Tibial nerve (tissue), 4 donors: ENCODE measurements at regions not wholly inside any gene's neighbourhood (a gene's known extent, or its start where the extent isn't known, plus 50 kb on each side); places are given as distances from the start of the nearest gene placed in this dataset.

Experiments used
- DNase-seq, 2 donors: peaks; one replicate each; pipeline ENCODE4 v3.0.0-alpha.2; 2019; ENCODE audit warnings: low spot score in 2 of 2
- H3K27ac ChIP-seq, 4 donors: fragments of 200-600 bp; sonication (generic) in 3 of 4; one replicate each; pipeline ENCODE4 v1.5.1; 2017 to 2019; ENCODE audit warnings: mild to moderate bottlenecking in 1 of 4
- H3K27me3 ChIP-seq, 2 donors: fragments of 200-600 bp; sonication (generic) in 1 of 2; one replicate each; pipeline versions ENCODE4 v1.5.1 to v1.6.0; 2017 to 2019
- H3K36me3 ChIP-seq, 3 donors: fragments of 200-600 bp; sonication (generic); one replicate each; pipeline ENCODE4 v1.5.1; 2018 to 2019
- H3K4me1 ChIP-seq, 4 donors: fragments of 200-600 bp; sonication (generic) in 3 of 4; one replicate each; pipeline ENCODE4 v1.5.1; 2017 to 2019
- H3K4me3 ChIP-seq, 4 donors: fragments of 200-600 bp; sonication (generic) in 3 of 4; one replicate each; pipeline ENCODE4 v1.5.1; 2017 to 2019; ENCODE audit warnings: mild to moderate bottlenecking in 1 of 4, moderate library complexity in 1 of 4
- H3K9me3 ChIP-seq, 4 donors: fragments of 200-600 bp; sonication (generic) in 3 of 4; one replicate each; pipeline ENCODE4 v1.5.1; 2017 to 2019
- EP300 ChIP-seq, 2 donors: sonication (generic); formaldehyde crosslinking; IDR thresholded peaks; one replicate each; pipeline ENCODE4 v1.6.1; 2017; ENCODE audit warnings: antibody characterized with exemption in 2 of 2, mild to moderate bottlenecking in 1 of 2
- POLR2A ChIP-seq, 2 donors: fragments of 450-650 bp; IDR thresholded peaks; one replicate each; pipeline ENCODE4 v1.6.1; 2017; ENCODE audit warnings: antibody characterized with exemption in 2 of 2, mild to moderate bottlenecking in 2 of 2, moderate library complexity in 2 of 2
- WGBS, 2 donors: methylation state at CpG; one replicate each; pipeline ENCODE4 v1.1.5; 2018; 5-methylcytosine and 5-hydroxymethylcytosine counted together
- TF ChIP-seq, protein P1 (sequence below), 5 experiments: fragments of 200-600 bp in 3 of 5; fragments of 450-650 bp in 2 of 5; sonication (generic) in 3 of 5; IDR thresholded peaks; one replicate each; pipeline ENCODE4 v1.5.1; 2016 to 2019; ENCODE audit warnings: antibody characterized with exemption in 5 of 5, mild to moderate bottlenecking in 3 of 5, moderate library complexity in 2 of 5

DNA sequence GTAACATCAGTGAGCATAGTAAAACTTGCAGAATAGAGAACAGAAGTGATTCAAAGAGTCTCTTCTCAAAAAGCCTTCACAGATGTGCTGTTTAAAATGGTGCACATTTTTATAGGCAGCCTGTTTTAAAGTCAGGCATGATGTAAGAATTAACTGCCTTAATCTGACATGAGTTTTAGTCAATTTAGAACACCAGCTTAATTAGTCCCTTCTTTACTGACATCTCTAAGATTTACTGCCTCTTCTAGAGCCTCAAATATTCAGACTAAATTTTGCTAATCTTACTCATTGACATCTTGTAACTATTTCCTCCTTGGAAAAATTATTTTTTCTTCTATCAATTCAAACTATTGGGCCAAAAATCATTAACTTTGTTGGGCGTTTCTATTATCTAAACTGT lies 782.5 kb downstream of the C12orf50 start:
- H3K27me3 ChIP-seq: no peaks in the 10 kb centered on the region
- no peak overlapping the region for H3K27ac ChIP-seq
- peaks cover 0 to 4% (median 0%) of the 10 kb centered on the region in 4 donors for H3K4me1 ChIP-seq
- 72 to 81% methylated on average over 1 of the region's 1 CpG for WGBS, 2 donors
- no peak overlapping the region for H3K4me3 ChIP-seq
- H3K9me3 ChIP-seq: no peaks in the 10 kb centered on the region
- H3K36me3 ChIP-seq: no peaks in the 10 kb centered on the region
- no peak for DNase-seq
- TF ChIP-seq POLR2A (IDR thresholded peaks at IDR 0.05) (no peak), EP300 (IDR thresholded peaks at IDR 0.05) (no peak)
- TF ChIP-seq, protein P1, sequence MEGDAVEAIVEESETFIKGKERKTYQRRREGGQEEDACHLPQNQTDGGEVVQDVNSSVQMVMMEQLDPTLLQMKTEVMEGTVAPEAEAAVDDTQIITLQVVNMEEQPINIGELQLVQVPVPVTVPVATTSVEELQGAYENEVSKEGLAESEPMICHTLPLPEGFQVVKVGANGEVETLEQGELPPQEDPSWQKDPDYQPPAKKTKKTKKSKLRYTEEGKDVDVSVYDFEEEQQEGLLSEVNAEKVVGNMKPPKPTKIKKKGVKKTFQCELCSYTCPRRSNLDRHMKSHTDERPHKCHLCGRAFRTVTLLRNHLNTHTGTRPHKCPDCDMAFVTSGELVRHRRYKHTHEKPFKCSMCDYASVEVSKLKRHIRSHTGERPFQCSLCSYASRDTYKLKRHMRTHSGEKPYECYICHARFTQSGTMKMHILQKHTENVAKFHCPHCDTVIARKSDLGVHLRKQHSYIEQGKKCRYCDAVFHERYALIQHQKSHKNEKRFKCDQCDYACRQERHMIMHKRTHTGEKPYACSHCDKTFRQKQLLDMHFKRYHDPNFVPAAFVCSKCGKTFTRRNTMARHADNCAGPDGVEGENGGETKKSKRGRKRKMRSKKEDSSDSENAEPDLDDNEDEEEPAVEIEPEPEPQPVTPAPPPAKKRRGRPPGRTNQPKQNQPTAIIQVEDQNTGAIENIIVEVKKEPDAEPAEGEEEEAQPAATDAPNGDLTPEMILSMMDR (IDR thresholded peaks at IDR 0.05): no peak

DNA sequence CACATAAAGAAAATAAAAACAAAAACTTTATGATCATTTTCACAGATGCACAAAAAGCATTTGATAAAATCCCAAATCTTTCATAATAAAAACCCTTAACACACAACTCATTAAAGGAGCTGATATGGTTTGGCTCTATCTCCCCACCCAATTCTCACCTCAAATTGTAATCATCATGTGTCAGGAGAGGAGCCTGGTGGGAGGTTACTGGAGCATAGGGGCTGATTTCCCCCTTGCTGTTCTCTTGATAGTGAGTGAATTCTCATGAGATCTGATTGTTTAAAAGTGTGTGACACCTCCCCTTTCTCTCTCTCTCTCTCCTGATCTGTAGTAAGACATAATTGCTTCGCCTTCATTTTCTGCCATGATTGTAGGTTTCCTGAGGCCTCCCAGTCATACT lies 790.7 kb downstream of the C12orf50 start:
- Histone ChIP-seq H3K9me3 (no peaks in the 10 kb centered on the region), H3K27me3 (no peaks in the 10 kb centered on the region), H3K4me1 (no peaks in the 10 kb centered on the region), H3K27ac (no peak overlapping the region), H3K36me3 (no peaks in the 10 kb centered on the region), H3K4me3 (no peak overlapping the region)
- 90 to 93% methylated on average over 1 of the region's 1 CpG for WGBS, 2 donors
- no peak for DNase-seq
- no peak for TF ChIP-seq EP300 (IDR thresholded peaks at IDR 0.05)
- TF ChIP-seq, protein P1 (IDR thresholded peaks at IDR 0.05): no peak

DNA sequence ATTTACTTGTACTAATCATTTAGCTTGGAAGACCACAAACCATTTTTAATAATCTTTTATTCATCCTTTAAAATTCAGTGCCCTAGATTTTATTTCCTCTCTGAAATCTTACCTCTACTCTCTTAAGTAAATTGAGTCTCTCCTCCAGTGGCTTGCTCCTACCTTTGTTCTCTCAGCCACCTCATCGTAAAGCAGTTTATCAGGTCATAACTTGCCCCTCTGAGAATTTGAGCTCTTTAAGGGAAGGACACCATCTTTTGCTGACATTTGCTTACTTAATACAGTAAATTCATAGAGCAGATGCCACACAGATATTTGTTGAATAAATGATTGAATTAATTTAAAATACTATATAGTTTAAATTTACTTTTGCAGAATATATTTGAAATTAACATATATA lies 794.3 kb downstream of the C12orf50 start:
- Histone ChIP-seq H3K9me3 (no peaks in the 10 kb centered on the region), H3K4me3 (no peak overlapping the region), H3K27ac (no peak overlapping the region), H3K4me1 (no peaks in the 10 kb centered on the region), H3K36me3 (no peaks in the 10 kb centered on the region), H3K27me3 (no peaks in the 10 kb centered on the region)
- WGBS, 2 donors: 88 to 91% methylated on average over 1 of the region's 1 CpG
- TF ChIP-seq, protein P1 (IDR thresholded peaks at IDR 0.05): no peak
- TF ChIP-seq POLR2A (IDR thresholded peaks at IDR 0.05) (no peak), EP300 (IDR thresholded peaks at IDR 0.05) (no peak)
- no peak for DNase-seq

DNA sequence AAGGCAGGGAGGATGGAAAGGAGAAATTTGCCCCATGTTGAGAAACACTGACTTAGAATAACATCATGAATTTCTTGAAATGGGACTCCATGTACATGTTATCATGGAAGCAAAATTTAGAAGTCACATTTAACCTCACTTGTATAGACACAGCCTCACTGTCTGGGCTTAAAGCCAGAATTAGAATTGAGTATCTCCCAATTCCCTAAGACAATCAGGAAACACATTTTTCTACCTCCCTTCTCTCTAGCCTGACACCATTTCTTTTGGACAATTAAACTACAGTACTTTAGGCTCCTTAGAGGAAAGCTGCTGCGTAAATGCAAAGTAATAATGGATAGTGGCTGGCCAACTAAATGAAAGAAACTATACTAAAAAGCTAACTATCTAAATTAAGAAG lies 795.5 kb downstream of the C12orf50 start:
- H3K36me3 ChIP-seq: no peaks in the 10 kb centered on the region
- WGBS, 2 donors: 35 to 50% methylated on average over 1 of the region's 1 CpG
- H3K4me3 ChIP-seq: no peak overlapping the region
- H3K4me1 ChIP-seq: no peaks in the 10 kb centered on the region
- H3K27me3 ChIP-seq: no peaks in the 10 kb centered on the region
- no peak for TF ChIP-seq POLR2A (IDR thresholded peaks at IDR 0.05)
- TF ChIP-seq EP300 (IDR thresholded peaks at IDR 0.05): no peak
- TF ChIP-seq, protein P1 (IDR thresholded peaks at IDR 0.05): no peak
- no peaks in the 10 kb centered on the region for H3K9me3 ChIP-seq
- no peak for DNase-seq
- H3K27ac ChIP-seq: no peak overlapping the region

DNA sequence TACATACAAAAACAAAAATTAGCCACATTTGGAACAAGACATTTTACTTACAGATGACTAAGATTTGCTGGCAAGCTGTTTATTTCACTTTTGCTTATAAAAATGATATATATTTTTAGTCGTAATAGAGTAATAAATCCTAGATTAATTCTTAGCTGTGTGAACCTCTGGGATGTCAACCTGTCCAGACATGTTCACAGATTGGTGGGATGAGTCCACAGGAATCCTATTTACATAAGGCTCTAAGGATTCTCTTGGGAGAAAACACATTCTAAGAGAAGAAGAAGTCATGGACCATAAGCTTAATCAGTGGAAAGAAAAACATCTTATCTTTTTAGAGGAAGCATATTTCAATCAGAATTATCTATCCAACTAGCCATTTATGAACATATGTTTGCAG lies 797.4 kb downstream of the C12orf50 start:
- Histone ChIP-seq H3K36me3 (no peaks in the 10 kb centered on the region), H3K27ac (no peak overlapping the region), H3K4me1 (no peaks in the 10 kb centered on the region), H3K9me3 (no peaks in the 10 kb centered on the region), H3K27me3 (no peaks in the 10 kb centered on the region), H3K4me3 (no peak overlapping the region)
- DNase-seq: no peak
- 55 to 73% methylated on average over 1 of the region's 1 CpG for WGBS, 2 donors
- TF ChIP-seq EP300 (IDR thresholded peaks at IDR 0.05) (no peak), POLR2A (IDR thresholded peaks at IDR 0.05) (no peak)
- TF ChIP-seq, protein P1 (IDR thresholded peaks at IDR 0.05): no peak
